Activated CD8-positive, alpha-beta memory T cell treated with anti-CD3 and anti-CD28 coated beads for 1 hour (primary cell): ENCODE measurements at regions not wholly inside any gene's neighbourhood (a gene's known extent, or its start where the extent isn't known, plus 50 kb on each side); places are given as distances from the start of the nearest gene placed in this dataset.
A peak's percentile ranks its signal among the peaks of the same experiment; 100 is the strongest.

Source experiments
- DNase-seq, 2 donors: peaks; one replicate each; pipeline ENCODE4 v3.0.0-alpha.2; 2020; ENCODE audit warnings: low read depth in 1 of 2; ENCODE audit errors: extremely low read depth in 1 of 2

DNA sequence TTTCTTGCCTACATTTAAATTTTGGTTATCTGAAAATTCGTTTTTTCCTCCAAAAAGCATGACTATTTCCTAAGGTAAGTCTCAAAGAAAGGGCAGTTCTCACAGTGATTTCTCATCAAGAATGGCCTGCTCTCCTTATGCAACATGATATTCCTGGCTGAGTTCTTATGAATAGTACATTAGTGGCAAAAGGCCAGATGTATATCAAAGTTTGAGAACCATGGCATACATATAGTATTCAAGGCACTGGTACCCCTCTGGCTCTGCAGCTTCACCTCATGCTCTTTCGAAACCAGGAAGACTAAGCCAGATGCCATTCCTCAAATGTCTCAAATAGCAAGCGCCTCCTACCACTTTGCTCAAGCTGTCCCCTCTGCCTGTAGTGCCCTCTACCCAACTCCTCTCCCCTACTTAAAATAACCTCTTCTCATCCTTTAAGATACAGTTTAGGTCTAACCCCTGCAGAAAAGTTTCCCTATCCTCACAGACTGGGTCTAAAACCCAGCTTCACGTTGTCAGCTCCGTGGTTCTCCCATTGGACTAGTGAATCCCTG, 280.3 kb downstream of the HACE1 start:
- no peak for DNase-seq

DNA sequence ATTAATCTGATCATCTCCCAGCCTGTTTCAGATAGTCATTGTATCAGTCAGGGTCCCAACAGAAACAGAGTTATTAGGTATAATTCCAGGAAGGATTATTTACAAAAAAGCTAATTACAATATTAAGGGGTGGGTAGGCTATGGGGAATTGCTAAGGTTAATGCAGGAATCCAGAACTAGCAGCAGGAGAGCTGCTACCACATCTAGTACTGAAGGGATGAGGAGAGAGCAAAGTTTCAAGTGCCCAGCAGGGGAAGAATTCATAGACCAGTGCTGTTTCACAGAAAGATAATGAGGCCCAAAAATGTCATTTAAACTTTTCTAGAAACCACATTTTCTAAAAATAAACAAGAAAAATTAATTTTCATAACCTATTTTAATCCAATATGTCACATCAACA, 284.2 kb downstream of the HACE1 start:
- DNase-seq = no peak

DNA sequence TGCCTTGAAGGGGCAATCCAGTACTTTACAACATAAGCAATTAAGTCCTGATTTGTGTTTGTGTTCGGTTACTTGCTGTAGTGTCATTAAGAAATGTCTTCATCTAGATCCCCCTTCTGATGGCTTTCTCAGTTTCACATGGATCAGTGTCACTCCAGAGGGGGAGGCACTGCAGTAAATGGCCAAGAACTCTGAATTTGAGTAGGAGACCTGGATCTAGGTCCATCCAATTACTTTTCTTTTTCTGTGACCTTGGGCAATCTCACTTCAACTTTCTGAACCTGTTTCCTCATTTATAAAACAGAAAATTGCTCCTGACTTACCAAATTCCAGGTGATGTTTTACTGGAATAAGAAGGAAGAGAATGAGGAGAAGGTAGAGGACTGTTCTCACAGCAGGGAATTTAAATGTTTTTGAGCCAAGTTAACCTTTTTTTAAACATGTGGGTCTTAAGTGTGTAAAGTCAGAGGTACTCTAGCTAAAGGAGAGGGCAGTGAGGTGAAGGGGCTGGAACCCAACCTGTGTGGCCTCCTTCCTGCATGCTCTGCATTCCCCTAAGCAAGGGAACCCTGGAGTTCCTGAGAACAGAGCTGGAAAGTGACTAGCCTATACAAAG, 285.5 kb downstream of the HACE1 start:
- no peak for DNase-seq

DNA sequence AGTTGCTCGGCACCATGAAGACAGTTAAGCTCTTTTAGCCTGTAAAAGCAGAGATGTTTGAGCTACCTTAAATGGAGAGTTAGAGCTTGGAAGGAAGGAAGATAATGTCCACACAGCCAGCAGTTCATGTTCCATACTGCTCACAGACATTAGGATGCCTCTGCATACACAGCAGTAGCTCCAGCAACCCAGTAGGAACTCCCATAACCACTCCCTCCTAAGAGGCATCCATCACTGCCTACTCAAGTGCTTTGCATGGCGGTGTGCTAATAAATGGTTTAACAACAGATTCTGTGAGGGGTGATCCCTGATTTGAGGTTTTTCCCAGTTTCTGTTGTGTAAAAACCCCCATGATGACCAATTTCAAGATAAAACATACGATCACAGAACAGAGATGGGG, 286.4 kb downstream of the HACE1 start:
- DNase-seq = no peak

DNA sequence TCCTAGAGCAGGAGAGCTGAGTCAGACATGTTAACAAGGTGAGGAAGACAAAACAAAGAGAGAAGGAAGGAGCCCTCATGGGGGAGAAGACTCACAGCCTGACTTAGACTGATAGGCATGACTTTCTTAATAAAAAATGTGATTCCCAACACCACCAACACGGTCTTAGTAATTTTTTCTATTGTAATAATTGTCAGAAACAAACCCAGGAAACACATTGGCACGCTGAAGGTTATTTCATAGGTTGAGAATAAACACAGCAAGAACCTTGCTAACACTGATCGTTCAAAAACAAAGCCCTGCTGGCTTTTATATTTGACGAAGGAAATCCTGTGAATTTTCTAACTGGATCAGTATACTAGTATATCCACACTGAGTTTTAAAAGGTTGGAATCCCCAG, 286.8 kb downstream of the HACE1 start:
- no peak for DNase-seq

DNA sequence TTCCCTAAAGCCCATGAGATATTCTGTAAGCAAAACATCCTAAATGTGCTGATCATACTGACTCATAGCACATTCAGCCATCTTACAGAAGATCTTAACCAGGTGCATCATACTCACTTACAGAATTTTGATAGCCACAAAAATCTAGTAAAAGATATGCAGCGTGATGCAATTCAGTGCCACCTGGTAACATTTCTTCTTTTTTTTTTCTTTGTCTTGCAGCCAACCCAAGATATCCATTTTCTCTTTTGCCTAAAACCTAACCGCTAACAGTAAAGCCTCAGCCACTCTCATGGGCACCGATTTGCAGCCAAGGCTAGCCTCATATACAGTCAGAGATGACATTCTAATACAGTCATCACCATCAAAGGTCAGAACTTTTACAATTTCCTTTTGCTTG, 293.3 kb downstream of the HACE1 start:
- DNase-seq = no peak

DNA sequence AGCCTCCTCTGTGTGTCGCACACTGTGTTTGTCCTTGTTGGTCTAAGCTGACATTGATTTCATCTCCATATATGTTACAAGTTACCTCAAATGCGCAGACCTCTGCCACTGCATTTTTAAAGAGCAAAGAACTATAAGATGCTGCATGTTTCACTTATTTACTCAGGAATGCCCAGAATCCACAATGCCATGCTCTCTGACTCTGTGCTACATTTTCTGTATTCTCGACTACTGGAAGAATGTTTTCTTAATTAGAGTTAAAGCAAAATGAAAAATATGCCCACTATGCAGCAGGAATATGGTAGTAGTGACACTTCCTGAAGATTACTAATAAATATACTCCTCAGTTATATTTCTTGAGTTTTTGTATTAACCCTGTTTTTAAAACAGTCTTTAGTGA, 296.4 kb downstream of the HACE1 start:
- DNase-seq = no peak

DNA sequence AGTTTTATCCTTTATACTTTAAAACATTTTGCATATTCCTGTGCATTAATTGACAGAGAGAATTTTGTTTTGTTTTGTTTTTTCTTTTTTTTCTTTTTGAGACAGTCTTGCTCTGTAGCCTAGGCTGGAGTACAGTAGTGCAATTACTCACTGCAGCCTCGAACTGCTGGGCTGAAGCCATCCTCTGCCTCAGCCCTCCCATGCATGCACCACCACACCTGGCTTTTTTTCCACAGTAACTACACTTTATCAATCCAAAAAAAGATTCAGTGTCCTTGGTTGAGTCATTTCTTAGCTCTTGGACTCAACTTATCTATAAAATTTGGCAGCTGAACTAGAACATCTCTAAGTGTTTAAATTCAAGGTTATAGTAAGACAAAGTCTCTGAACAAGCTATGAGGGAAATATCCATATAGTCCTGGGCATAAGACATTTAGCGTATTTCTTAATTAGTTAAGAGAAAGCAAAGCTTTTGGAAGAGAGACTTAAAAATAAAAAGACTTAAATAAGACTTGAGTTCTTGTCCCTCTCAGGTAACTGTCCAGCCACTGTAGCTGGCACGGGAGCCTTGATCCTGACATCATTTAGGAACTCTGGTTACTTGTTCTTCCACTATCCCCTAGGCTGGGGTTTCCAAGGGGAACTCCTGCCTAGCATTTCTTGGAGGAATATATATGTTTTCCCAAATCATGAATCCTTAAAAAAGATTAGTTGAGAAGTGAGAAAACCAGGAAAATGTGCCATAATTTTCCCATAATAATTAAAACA, 300.1 kb downstream of the HACE1 start:
- DNase-seq = no peak

DNA sequence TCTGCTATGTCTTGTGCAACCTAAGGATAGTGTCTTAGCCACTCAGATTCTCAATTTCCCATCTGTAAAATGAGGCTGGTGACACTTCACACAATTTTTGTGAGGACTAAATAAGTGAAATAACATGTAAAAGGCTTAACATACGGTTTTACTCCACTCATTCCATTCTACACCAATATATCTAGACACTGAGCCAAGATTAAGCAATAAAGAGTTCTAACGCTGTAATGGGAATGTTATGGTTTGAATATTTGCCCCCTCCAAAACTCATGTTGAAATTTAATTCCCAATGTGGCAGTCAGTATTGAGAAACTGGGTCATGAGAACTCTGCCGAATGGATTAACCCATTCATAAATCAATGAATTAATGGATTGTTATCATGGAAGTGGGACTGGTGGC, 301.0 kb downstream of the HACE1 start:
- DNase-seq = no peak

DNA sequence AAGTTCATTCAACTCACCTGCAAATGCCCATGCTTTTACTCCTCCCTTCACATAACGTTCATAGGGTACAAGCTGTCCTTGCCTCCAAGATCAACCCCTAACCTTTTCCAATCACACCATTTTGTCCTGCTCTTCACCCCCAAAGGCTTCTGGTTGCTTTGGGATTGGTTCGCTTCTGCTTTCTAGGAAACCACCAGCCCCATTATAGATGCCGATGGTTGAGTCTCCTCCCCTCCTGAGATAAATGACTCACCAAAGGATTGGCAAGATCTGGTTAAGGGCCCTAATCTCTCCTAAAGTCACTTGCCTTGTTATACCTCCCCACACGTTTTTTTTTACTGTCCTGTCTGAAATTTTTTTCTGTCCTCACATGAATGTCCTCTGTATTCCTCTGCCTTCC, 311.4 kb downstream of the HACE1 start:
- no peak for DNase-seq

DNA sequence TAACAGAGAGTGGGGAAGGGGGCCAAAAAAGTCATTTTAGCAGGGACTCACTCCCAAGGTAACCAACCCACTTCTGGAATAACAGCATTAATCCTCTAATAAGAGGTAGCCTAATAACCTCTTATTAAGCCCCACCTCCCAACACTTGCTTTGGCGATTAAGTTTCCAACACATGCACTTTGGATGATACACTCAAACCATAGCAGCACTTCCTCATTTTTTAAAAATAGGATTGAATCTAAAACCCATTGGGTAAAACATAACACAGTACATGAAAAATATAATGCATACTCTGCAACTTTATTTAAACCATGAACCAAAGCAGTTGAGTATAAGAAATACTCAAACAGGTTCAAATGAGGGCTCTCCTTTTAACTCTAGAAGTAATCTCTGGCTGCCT, 318.3 kb downstream of the HACE1 start:
- DNase-seq = no peak

DNA sequence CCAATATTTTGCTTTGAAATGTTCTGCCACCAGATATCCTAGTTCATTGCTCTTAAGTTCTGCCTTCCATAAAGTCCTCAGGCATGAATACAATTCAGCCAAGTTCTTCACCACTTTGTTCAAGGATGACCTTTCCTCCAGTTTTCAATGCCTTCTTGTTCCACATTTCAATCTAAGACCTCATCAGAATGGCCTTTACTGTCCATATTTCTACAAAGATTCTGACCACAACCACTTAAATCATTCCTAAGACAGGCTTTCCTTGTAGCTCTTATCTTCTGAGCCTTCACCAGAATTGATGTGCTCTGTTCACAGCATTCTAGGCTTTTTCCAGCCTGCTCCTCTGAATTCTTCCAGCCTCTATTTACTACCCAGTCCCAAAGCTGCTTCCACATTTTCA, 319.0 kb downstream of the HACE1 start:
- no peak for DNase-seq

DNA sequence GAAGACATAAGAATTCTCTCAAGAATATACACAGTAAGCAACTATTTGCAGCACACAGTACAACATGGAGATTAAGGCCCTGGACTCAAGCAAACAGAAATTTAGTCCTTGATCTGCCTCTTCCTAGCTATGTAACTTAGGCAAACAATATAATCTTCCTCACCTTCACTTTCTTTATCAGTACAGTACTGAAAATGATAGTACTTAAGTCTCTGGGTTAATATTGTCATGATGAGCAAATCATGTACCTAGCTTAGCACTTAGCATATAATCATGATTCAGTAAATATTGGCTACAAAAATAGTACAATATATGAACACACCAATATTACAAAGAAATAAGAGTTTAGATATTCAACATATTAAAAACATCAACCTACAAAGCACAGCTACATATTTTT, 320.5 kb downstream of the HACE1 start:
- no peak for DNase-seq

DNA sequence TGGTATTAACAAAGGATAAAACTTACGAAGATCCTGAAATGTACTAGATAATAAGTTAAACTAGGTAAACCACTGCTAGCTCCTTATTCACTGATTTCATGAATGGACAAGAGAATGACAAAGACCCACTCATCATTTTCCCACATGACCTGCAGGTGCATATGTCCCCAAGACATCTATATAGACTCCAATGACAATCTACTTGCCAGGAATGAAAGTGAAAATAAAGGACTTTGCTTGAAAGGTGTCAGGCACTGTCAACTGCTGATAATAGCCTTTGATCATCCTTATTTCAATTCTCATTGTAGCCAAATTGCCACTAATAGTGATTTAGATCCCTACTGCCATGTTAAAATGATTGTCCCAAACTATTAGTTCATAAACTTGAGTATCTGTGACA, 321.8 kb downstream of the HACE1 start:
- DNase-seq = no peak

DNA sequence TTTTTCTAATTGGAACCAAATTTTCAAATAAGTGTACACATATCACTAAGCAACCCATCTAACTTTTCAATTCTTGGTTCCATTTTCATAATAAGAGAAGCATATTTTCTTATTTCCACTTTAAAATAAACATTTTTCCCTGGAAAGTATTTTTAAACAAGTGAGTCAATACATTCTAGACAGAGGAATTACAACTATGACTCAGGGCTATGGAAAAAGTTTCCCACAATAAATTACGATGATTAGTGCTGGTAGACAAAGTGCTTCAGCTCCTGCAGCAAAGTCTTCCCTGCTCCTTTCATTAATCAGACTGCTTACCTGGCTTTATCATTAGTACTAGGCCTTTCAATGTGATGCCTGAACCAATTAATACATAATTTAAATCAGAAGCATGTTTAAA, 322.5 kb downstream of the HACE1 start:
- no peak for DNase-seq

DNA sequence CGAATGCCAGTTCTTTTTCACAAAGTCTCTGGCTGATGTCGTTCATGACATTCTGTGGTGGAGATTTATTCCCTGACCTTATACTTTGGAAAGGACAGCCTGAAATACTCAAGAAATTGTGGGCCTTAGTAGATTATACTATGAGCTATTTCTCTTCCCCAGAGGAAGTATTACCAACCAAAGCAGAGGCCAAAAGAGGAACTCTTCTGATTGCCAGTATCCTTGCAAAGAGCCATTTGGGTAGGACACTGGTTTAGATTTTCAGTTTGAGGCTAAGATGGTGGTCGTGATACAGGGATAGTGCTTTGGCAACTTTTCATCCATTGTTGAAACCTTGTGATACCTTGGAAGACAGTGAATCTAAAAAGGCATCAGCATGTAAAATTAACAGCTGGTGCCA, 327.3 kb downstream of the HACE1 start:
- no peak for DNase-seq

DNA sequence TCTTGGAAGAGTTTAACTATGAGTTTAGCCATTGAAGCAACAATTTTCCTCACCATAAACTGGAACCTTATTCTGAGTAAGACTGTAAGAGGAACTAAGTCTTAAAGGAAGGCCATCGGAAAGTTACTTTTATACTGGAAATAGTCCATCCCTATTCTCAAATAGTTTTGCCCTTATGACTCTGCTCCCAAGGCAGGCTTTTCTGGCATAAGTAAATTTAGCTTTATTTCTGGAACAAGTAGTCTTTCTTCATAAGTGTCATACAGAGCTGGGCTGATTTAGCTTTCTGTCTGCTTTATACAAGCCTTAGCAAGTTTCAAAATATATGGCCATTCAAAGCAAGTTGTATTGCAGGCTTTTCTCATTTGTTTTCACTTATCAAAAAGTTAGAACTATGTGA, 328.1 kb downstream of the HACE1 start:
- DNase-seq = no peak

DNA sequence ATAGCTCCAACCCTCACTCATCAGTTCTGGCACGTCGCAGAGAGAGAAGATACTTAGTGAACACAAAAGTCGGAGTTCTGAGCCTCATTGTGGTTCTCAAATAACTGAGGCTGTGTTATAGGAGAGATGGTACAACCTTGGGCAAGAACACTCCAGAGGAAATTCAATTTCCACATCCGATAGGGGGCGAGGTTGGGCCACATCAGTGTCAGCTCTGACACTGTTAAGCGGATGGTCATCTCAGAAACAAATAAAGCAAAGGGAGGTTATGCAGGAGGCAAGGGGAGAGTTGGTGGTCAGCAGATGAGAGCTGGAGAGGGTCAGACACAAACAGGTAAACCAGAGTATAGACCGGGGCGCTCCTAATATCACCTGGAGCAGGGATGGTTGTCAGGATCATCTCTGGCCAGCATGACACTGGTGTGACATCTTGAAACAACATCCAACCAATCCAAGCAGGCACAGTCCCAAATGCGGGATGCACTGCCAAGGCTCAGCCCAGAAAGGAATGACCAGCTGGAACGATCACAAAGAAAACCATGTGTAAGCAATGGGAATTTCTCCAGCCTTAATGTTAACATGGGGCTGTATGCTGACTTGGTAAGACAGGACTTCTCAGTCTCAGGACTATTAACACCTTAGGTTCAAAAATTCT, 331.8 kb downstream of the HACE1 start:
- DNase-seq = no peak

DNA sequence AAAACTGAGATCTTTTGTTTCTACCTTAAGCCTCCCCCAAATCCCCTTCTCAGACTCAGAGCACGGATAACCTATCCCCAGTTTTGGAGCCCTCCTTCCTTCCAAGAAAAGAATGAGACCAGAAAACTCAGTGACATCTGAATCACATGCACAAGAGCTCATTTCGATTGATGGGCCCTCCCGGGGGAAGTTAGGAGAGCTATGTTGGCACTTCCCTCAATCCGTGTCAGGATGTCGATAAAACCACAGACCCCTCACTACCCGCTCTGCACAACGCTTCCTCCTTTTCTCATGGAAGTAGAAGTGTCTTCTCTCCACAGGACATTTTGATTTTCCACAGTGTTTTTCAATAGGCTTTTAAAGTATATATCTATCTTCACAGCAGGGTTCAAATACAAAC, 332.4 kb downstream of the HACE1 start:
- DNase-seq = no peak

DNA sequence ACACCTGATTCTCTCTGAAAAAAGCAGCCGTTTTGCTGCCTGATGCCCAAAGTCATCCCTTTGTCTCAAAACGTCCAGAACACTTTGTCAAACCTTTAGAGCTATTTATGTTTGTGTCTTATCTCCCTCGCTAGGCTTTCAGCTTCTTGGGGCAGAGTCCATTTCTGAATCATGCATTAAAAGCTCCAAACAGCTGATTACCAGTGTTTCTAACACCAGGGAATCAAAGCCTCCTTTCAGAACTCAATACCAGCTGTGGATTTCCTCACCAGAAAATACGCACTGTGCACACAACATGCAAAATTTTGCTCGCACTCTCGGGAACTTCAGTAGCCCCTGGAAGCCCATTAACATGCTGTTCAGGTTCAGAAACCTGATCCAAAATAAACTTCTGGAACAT, 333.3 kb downstream of the HACE1 start:
- DNase-seq = no peak

DNA sequence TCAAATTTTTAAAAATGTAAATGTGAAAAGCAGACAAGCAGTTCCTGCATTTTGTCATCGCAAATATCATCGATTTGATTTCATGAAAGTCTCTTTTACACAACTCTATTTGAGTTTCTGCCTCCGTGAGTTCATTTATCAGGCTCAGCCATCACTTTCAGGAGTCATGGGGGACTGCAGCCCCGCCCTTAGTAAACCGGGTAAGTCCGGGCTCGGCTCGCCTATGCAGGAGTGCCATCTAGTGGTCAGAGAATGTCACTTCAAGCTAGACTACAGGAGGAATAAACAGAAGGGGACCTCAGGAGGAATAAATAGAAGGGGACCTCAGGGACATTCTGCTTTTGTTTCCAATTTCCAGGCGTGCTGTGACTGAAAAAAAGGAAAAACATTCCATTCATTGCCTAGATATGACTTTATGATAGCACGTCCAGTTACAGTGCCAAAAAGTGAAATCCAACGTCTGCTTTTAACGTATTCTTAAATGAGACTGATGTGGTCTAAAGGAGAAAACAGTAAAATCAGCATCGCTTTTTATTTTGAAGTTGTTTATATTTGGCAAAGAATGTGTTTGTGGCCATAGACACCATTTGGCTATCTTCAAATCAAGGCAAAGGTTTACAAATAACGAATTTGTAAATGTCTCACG, 333.9 kb downstream of the HACE1 start:
- peak; percentile 11 to 24 for DNase-seq

DNA sequence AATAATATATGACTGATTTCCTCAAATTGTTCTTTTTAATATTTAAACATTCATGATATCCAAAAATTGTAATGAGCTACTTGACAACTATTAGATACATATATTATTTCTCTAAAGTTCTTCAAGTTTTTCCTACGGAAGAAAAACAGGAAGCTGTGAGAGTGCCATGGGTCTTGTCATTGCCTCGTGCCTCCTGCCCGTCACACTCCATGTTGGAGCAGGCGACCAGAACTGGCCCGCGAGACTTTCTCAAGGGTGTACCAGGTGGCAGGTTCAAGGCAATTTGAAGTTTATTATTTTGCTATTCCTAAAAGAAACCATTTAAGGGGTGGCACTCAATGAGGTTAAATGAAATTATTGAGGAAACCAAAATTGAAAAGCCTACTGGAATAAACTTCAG, 337.2 kb downstream of the HACE1 start:
- DNase-seq = no peak
